Stomach (tissue), 4 donors: ENCODE measurements at regions not wholly inside any gene's neighbourhood (a gene's known extent, or its start where the extent isn't known, plus 50 kb on each side); places are given as distances from the start of the nearest gene placed in this dataset.
"Not testable (repeated sequence)": the region's sequence is repeated elsewhere in the genome, so short reads cannot be mapped to it uniquely, and the experiment has no call there.

Source experiments
- CTCF ChIP-seq, 7 experiments: fragments of 450-650 bp in 4 of 7; fragments of 200-600 bp in 3 of 7; sonication (generic) in 3 of 7; IDR thresholded peaks; one replicate each; pipeline ENCODE4 v1.5.1; 2016 to 2019; ENCODE audit warnings: antibody characterized with exemption in 7 of 7, control low read depth in 2 of 7, mild to moderate bottlenecking in 1 of 7
- POLR2A ChIP-seq, 4 donors: fragments of 450-650 bp; IDR thresholded peaks; one replicate each; pipeline ENCODE4 v1.6.1; 2016; ENCODE audit warnings: antibody characterized with exemption in 4 of 4, control low read depth in 2 of 4, mild to moderate bottlenecking in 1 of 4, moderate library complexity in 1 of 4

GRCh38 chr12:75614396-75614795, 103.0 kb upstream of the KRR1 start:
- TF ChIP-seq CTCF, POLR2A (IDR thresholded peaks at IDR 0.05): not testable (repeated sequence)
